Mesodermal cell (in vitro differentiated cells): ENCODE measurements at regions not wholly inside any gene's neighbourhood (a gene's known extent, or its start where the extent isn't known, plus 50 kb on each side); places are given as distances from the start of the nearest gene placed in this dataset.
A peak's percentile ranks its signal among the peaks of the same experiment; 100 is the strongest.

ENCODE experiments used
- H3K27ac ChIP-seq: 2 replicates; pipeline ENCODE4 v1.7.0; 2013; ENCODE audit warnings: mild to moderate bottlenecking, low read depth, low read length, moderate library complexity; ENCODE audit not compliant: severe bottlenecking
- H3K36me3 ChIP-seq: 2 replicates; pipeline ENCODE4 v1.7.1; 2013; ENCODE audit warnings: mild to moderate bottlenecking, low read length, moderate library complexity; ENCODE audit not compliant: control insufficient read depth, insufficient read depth
- H3K4me1 ChIP-seq: one replicate; pipeline ENCODE4 v1.7.1; 2013; ENCODE audit warnings: mild to moderate bottlenecking, low read length; ENCODE audit not compliant: insufficient read depth, control insufficient read depth, poor library complexity, severe bottlenecking
- H3K4me3 ChIP-seq: 2 replicates; pipeline ENCODE4 v1.7.0; 2013; ENCODE audit warnings: low read length, control low read depth, mild to moderate bottlenecking; ENCODE audit not compliant: insufficient read depth, poor library complexity, severe bottlenecking; ENCODE audit errors: extremely low read depth
- H3K9me3 ChIP-seq: 2 replicates; pipeline ENCODE4 v1.7.1; 2013; ENCODE audit warnings: mild to moderate bottlenecking, low read length, moderate library complexity; ENCODE audit not compliant: control insufficient read depth
- WGBS, 2 experiments: methylation state at CpG; one replicate each; pipeline ENCODE4 v1.1.5; 2013; ENCODE audit warnings: missing lambda C conversion rate in 2 of 2; ENCODE audit not compliant: insufficient coverage in 2 of 2; 5-methylcytosine and 5-hydroxymethylcytosine counted together

DNA sequence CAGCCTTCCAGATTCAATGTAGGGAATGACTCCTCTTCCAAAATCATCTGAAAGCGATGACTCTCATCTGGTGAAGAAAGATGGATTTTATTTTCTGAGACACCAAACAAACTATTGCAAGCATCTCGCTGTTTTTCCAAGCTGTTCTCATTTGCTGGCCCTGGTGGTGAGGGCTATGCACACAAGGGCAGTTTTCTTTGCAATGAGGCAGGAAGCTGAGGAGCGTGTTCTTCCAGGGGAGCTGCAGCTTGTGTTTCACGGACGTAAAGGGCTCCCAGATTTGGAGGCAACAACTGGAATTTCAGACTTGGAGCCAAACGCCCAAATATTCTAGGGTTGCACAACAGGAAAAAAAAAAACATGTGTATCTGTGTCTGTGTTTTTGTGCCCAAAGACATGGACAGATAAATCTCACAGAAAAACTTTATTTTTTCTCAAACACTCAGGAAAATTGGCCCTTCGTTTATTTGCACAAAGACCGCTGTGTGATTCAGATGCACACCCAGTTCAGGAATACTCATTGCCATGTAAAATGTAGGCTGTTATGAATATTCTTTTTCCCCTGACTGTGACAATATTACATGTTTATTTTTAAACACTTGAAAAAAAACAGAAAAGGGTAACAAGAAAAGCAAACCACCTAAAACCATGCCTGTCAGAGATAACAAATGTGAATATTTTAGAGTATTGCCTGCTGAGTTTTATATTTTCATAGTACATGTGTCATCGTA is 151.3 kb downstream of the GAS1 start:
- 46 to 68% methylated on average over 4 of the region's 9 CpGs for whole genome bisulfite sequencing, 2 experiments
- H3K9me3 ChIP-seq, result no peaks in the 10 kb centered on the region
- H3K27ac ChIP-seq, result no peak overlapping the region
- peaks cover 9% of the 10 kb centered on the region for H3K4me1 ChIP-seq
- H3K4me3 ChIP-seq, result no peak overlapping the region
- H3K36me3 ChIP-seq, result no peaks in the 10 kb centered on the region

DNA sequence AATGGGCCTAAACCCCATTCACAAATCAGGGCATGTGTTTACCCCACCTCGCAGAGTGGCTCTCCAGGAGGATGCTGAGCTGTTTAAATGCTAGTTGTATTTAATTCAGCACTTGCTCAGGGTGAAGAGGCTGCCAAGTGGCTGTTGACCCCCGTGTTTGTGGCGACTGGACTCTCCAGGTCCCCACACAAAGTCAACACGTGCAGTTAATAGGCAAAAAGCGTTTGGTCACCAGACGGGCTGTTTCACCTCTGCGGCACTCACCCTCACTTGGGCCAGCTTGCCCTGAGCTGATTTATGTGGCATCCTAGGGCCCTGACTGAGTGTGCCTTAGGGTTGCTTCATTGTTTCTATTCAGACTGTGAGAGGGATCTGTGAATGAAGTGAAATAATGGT is 152.3 kb downstream of the GAS1 start:
- Histone ChIP-seq H3K4me3 (no peak overlapping the region), H3K36me3 (no peaks in the 10 kb centered on the region), H3K9me3 (no peaks in the 10 kb centered on the region), H3K4me1 (peaks cover 9% of the 10 kb centered on the region), H3K27ac (peak overlapping the region; percentile 79)
- WGBS, 2 experiments, result 53 to 76% methylated on average over 6 to 7 of the region's 7 CpGs

DNA sequence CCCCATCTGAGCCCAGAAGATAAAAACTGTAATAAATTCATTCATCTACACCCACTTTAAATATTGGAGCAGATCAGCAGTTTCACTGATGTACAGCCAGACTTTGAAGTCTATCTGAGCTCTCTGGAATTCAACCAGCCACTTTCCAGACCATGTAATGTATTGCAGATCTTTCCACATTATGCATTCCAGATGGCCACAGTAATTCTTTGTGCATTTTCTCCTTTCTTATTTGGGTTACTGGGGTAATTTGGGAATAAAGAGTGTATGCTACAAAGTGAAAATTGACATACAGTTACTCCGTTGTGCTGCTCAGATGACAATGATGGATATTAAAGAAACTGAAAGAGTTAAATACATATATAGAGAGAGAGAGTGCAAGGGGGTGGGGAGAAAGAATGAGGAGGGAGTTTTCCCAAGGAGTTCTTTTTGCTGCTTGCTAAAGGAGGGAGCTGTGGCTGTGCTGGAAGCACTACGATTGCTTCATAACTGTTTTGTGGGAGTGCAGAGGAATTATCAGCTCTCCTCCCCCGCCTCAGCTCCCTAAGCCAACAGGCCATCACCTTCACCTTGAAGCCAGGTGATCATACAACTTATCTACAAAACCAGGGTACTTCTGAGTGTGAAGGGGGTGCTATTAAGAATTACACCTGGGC is 152.8 kb downstream of the GAS1 start:
- no peaks in the 10 kb centered on the region for H3K36me3 ChIP-seq
- H3K9me3 ChIP-seq, result no peaks in the 10 kb centered on the region
- H3K27ac ChIP-seq, result peak overlapping the region; percentile 79
- WGBS, 2 experiments, result 71 to 80% methylated on average over 1 to 2 of the region's 3 CpGs
- H3K4me1 ChIP-seq, result peaks cover 9% of the 10 kb centered on the region
- no peak overlapping the region for H3K4me3 ChIP-seq

DNA sequence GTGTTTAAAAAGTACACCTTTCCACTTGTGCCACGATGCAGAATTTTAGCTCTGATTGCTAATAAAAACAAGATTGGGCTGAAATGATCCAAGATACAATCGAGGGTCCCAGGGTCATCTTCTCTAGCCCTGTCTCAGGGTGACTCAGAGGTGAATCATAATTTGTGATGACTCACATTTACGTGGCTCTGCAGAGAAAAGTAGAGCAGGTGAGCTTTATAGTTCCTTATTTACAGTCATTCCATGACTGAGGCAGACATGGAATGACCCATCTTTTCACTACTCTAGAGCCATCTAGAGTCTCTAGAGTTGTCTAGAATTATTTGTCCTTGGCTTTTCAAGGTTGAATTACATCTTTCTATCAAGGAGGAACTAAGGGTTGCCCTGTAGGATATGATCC is 155.2 kb downstream of the GAS1 start:
- no peaks in the 10 kb centered on the region for H3K9me3 ChIP-seq
- 63 to 87% methylated on average over 1 to 3 of the region's 3 CpGs for WGBS, 2 experiments
- no peak overlapping the region for H3K27ac ChIP-seq
- no peak overlapping the region for H3K4me3 ChIP-seq
- peaks cover 9% of the 10 kb centered on the region for H3K4me1 ChIP-seq
- H3K36me3 ChIP-seq, result no peaks in the 10 kb centered on the region

DNA sequence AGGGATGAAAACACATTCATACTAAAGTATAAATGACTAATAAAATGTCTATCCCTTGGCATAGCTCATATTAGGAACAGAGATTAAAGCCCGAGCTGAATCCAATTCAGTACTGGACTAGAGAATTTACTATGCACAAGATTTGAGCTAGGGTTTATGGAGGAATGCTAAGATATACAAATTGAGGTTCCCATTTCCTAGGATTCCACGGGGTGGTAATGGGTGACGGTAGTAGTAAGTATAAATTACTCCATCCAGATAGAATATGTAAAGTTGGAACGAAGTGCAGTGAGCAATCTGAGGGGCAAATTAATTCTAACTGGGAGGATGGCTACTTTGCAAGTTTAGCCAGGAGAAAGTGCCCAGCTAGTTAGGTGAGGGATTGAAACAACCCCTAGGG is 156.5 kb downstream of the GAS1 start:
- Histone ChIP-seq H3K27ac (no peak overlapping the region), H3K36me3 (no peaks in the 10 kb centered on the region), H3K9me3 (no peaks in the 10 kb centered on the region), H3K4me3 (no peak overlapping the region), H3K4me1 (peaks cover 5% of the 10 kb centered on the region)
- 80 to 88% methylated on average over 1 to 3 of the region's 4 CpGs for WGBS, 2 experiments

DNA sequence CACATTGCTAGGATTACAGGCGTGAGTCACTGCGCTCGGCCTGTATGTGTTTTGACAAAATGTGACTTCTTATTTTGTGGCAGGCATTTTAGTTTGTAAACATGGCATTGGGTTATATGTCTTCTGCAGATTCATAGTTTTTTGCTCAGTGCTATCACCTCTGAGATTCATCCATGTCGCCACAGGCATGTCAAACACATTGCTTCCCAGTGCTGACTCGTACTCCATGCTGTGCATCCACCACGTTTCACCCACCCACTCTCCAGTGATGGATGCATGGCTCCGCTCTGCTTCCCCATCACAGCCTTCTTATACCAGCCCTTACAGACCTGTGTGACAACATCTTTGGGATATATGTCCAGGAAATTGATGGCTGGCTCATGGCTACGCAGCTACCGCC is 158.8 kb downstream of the GAS1 start:
- Histone ChIP-seq H3K9me3 (no peaks in the 10 kb centered on the region), H3K36me3 (no peaks in the 10 kb centered on the region), H3K27ac (no peak overlapping the region), H3K4me1 (no peaks in the 10 kb centered on the region), H3K4me3 (no peak overlapping the region)
- 80 to 87% methylated on average over 6 to 8 of the region's 9 CpGs for WGBS, 2 experiments

DNA sequence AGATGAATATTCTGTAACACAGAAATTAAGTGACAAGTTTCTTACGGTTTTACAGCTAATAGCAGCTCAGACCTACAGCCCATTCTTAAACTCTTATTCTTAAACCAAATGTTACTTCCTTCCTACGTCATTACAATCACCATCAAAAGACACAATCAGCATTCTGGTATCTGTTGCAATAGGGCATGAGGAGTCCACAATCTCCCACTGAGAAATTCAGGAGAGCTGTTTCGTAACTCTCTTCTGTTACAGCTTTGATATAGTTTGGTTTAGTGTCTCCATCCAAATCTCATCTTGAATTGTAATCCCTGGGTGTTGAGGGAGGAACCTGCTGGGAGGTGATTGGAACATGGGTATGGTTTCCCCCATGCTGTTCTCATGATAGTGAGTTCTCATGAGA is 163.4 kb downstream of the GAS1 start:
- Histone ChIP-seq H3K4me3 (no peak overlapping the region), H3K27ac (no peak overlapping the region), H3K9me3 (no peaks in the 10 kb centered on the region), H3K4me1 (no peaks in the 10 kb centered on the region), H3K36me3 (no peaks in the 10 kb centered on the region)
- WGBS, 2 experiments, result 43 to 83% methylated on average over 1 to 2 of the region's 3 CpGs

DNA sequence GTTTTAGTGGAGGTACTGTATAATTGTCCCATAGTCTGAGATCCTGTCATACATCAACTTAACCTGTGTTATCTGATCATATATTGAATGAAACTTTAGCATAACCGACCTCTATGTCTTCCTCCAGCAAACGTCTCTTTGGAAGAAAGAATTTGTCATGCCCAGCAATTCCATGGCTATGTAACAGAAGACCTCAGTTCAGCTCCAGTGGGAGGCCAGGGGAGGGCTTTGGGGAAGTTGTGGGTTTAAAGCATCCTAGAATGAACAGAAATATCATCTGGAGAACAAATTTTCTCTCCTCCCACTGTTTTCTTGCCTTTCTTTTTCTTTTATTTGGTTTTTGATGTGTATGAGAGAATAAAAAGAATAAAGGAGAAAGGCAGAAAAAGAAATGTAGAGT is 164.5 kb downstream of the GAS1 start:
- Histone ChIP-seq H3K4me3 (no peak overlapping the region), H3K36me3 (no peaks in the 10 kb centered on the region), H3K27ac (no peak overlapping the region), H3K9me3 (no peaks in the 10 kb centered on the region), H3K4me1 (no peaks in the 10 kb centered on the region)
- WGBS, 2 experiments, result 100% methylated on average over 1 of the region's 2 CpGs; no CpG with 5 or more reads in 1 of the 2 experiments

DNA sequence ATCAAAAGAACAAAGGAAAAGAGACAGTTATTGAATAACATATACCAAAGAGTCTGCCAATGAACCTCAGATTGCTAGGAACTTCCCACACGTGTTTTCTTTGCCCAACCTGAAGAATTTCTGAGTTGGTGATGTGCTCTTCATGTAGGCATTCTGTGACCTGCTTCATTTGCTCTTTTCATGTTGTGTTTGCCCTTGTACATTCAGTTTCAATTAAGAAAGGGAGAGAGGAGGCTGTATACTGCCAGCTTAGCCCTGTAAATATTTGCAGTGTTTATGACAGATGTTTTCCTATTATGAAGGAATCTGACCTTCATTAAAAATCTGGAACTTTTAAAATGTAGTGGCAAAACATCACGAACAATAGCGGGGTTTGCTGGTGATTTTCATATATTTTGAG is 168.5 kb downstream of the GAS1 start:
- H3K36me3 ChIP-seq, result no peaks in the 10 kb centered on the region
- H3K4me3 ChIP-seq, result no peak overlapping the region
- no peak overlapping the region for H3K27ac ChIP-seq
- WGBS, 2 experiments, result 87 to 100% methylated on average over 1 to 2 of the region's 3 CpGs
- H3K9me3 ChIP-seq, result no peaks in the 10 kb centered on the region
- H3K4me1 ChIP-seq, result no peaks in the 10 kb centered on the region

DNA sequence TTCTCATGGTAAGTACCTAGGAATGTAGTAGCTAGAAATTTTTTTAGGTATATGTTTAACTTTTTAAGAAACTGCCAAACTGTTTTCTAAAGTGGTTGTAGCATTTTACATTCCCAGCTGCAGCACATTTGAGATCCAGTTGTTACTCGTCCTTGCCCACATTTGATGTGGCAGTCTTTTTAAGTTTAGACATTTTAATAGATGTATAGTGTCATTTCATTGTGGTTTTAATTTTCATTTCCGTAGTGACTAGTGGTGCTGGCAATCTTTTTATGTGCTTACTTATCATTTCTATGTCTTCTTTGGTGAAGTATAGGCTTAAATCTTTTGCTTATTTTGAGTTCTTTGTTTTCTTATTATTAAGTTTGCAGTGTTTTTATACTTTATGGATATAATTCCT is 171.6 kb downstream of the GAS1 start:
- Histone ChIP-seq H3K4me3 (no peak overlapping the region), H3K36me3 (no peaks in the 10 kb centered on the region), H3K4me1 (no peaks in the 10 kb centered on the region), H3K27ac (no peak overlapping the region), H3K9me3 (no peaks in the 10 kb centered on the region)
- no CpG with 5 or more reads among the region's 2 CpGs for WGBS, 2 experiments

DNA sequence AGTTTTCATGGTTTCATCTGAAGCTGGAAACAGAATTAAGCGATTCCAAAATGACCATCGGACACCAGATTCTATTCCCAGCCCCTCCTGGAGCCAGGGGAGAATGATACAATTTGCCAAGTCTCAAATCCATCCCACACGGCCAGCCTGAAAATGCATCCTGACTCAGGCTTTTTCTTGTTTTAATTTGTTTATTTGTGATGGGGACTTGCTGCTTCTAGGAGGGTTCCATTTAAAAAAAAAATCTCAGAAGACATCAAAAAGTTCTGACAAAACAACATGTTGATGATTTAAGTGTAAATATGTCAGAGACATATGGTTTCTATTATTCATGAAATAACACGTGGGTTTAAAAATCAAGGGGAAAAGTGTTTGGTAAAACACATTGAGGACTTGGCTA is 173.2 kb downstream of the GAS1 start:
- no peak overlapping the region for H3K4me3 ChIP-seq
- H3K36me3 ChIP-seq, result no peaks in the 10 kb centered on the region
- 93 to 97% methylated on average over 3 of the region's 4 CpGs for WGBS, 2 experiments
- no peaks in the 10 kb centered on the region for H3K9me3 ChIP-seq
- H3K4me1 ChIP-seq, result no peaks in the 10 kb centered on the region
- no peak overlapping the region for H3K27ac ChIP-seq
